ENCODE measurements at regions not wholly inside any gene's neighbourhood (a gene's known extent, or its start where the extent isn't known, plus 50 kb on each side); places are given as distances from the start of the nearest gene placed in this dataset.

- FAIRE-seq: no peak
Observed at GRCh38 chr3:103923907-103924306, 1442.8 kb upstream of the ALCAM start.

GRCh38 chr3:103924544-103924943, 1442.2 kb upstream of the ALCAM start:
- FAIRE-seq: no peak

GRCh38 chr3:103926936-103927335, 1439.8 kb upstream of the ALCAM start:
- FAIRE-seq: no peak

- no peak for FAIRE-seq
Observed at GRCh38 chr3:103927896-103928295, 1438.8 kb upstream of the ALCAM start.

GRCh38 chr3:103937094-103937493, 1429.6 kb upstream of the ALCAM start:
- FAIRE-seq: no peak

- no peak for FAIRE-seq
Observed at GRCh38 chr3:103947062-103947461, 1419.6 kb upstream of the ALCAM start.

GRCh38 chr3:103949693-103950092, 1417.0 kb upstream of the ALCAM start:
- FAIRE-seq: no peak

GRCh38 chr3:103950676-103951075, 1416.0 kb upstream of the ALCAM start:
- FAIRE-seq: no peak

GRCh38 chr3:103953796-103954195, 1412.9 kb upstream of the ALCAM start:
- FAIRE-seq: no peak

GRCh38 chr3:103960819-103961218, 1405.9 kb upstream of the ALCAM start:
- no peak for FAIRE-seq

GRCh38 chr3:103963599-103963998, 1403.1 kb upstream of the ALCAM start:
- FAIRE-seq: no peak

- FAIRE-seq: no peak
Observed at GRCh38 chr3:103965764-103966163, 1400.9 kb upstream of the ALCAM start.

- no peak for FAIRE-seq
Observed at GRCh38 chr3:103966749-103967148, 1400.0 kb upstream of the ALCAM start.

GRCh38 chr3:103968131-103968530, 1398.6 kb upstream of the ALCAM start:
- peak; percentile 53 for FAIRE-seq

GRCh38 chr3:103968751-103969150, 1398.0 kb upstream of the ALCAM start:
- FAIRE-seq: no peak

- FAIRE-seq: no peak
Observed at GRCh38 chr3:103976931-103977339, 1389.8 kb upstream of the ALCAM start.

- no peak for FAIRE-seq
Observed at GRCh38 chr3:103977417-103977816, 1389.3 kb upstream of the ALCAM start.

- no peak for FAIRE-seq
Observed at GRCh38 chr3:103991461-103992115, 1375.1 kb upstream of the ALCAM start.

GRCh38 chr3:103992469-103992868, 1374.2 kb upstream of the ALCAM start:
- FAIRE-seq: no peak

GRCh38 chr3:104004956-104005355, 1361.8 kb upstream of the ALCAM start:
- no peak for FAIRE-seq

GRCh38 chr3:104005815-104006214, 1360.9 kb upstream of the ALCAM start:
- FAIRE-seq: no peak

- FAIRE-seq: no peak
Observed at GRCh38 chr3:104018541-104018940, 1348.2 kb upstream of the ALCAM start.

GRCh38 chr3:104031598-104031997, 1335.1 kb upstream of the ALCAM start:
- no peak for FAIRE-seq

- FAIRE-seq: no peak
Observed at GRCh38 chr3:104032283-104032682, 1334.4 kb upstream of the ALCAM start.

GRCh38 chr3:104040896-104041295, 1325.8 kb upstream of the ALCAM start:
- no peak for FAIRE-seq

Measured in colon (tissue), 2 donors.